ENCODE measurements at regions not wholly inside any gene's neighbourhood (a gene's known extent, or its start where the extent isn't known, plus 50 kb on each side); places are given as distances from the start of the nearest gene placed in this dataset.

DNA sequence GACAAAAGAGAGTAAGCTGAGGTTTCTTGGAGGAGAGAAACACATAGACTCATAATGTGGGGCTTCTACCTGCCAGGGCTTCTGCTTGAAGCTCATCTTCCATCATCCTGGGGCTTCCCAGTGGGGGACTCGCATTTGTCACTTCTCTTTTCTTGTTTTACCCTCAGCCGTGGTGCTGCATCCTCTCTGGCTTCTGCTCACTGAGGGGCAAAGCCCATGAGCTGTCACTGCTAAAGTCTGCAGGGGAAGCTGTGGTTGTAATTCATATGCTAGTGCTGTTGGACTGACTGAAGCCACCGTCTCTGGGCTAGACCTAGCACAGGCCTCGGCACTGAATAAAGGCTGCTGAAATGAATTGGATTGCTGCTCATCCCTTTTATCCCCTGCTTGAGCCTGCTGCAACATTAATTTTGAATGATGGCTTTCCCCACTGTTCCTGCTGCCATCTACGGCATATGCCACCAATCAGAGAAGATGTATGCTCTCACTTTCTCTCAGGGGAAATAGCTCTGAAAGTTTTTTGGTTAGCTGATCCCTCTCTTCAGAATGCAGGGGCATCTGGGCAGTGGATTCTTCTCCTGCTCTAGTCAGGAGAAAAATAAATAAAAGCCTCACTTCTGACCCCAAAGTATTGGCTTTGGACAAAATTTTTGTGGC, 568.4 kb upstream of the MAP3K7 start:
- peak; percentile 35 for DNase-seq
- TF ChIP-seq, protein P1, sequence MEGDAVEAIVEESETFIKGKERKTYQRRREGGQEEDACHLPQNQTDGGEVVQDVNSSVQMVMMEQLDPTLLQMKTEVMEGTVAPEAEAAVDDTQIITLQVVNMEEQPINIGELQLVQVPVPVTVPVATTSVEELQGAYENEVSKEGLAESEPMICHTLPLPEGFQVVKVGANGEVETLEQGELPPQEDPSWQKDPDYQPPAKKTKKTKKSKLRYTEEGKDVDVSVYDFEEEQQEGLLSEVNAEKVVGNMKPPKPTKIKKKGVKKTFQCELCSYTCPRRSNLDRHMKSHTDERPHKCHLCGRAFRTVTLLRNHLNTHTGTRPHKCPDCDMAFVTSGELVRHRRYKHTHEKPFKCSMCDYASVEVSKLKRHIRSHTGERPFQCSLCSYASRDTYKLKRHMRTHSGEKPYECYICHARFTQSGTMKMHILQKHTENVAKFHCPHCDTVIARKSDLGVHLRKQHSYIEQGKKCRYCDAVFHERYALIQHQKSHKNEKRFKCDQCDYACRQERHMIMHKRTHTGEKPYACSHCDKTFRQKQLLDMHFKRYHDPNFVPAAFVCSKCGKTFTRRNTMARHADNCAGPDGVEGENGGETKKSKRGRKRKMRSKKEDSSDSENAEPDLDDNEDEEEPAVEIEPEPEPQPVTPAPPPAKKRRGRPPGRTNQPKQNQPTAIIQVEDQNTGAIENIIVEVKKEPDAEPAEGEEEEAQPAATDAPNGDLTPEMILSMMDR (conservative IDR thresholded peaks at IDR 0.05) = no peak
- no peak overlapping the region for H3K27ac ChIP-seq (ENCODE audit: insufficient read length, low read depth, low read length)
- H3K18ac ChIP-seq (ENCODE audit: insufficient read length, low read depth, low read length) = no peak overlapping the region
- Mint-ChIP-seq H3K36me3 (ENCODE audit: insufficient read depth in 1 of 3, low read depth in 3 of 3) (no peaks in the 10 kb centered on the region), H3K27ac (peak overlapping the region in 1 of 3 experiments; percentile 41; a peak in 1 of 7 replicates), H3K9me3 (no peaks in the 10 kb centered on the region), H3K4me3 (no peak overlapping the region), H3K27me3 (ENCODE audit: low read depth) (no peaks in the 10 kb centered on the region), H3K4me1 (peaks cover 18 to 27% of the 10 kb centered on the region in 2 experiments)
- no peaks in the 10 kb centered on the region for H3K23me2 ChIP-seq (ENCODE audit: insufficient read length, low read depth, low read length, poor library complexity, severe bottlenecking)
- H3K27me3 ChIP-seq (ENCODE audit: insufficient read depth, low read length) = no peaks in the 10 kb centered on the region
- no peaks in the 10 kb centered on the region for H4K20me1 ChIP-seq (ENCODE audit: control insufficient read depth, insufficient read depth, insufficient read length)
- H3K9me3 ChIP-seq (ENCODE audit: control insufficient read depth, low read depth, low read length) = no peaks in the 10 kb centered on the region
- H2AK5ac ChIP-seq (ENCODE audit: insufficient read length, low read length) = no peak overlapping the region
- H3K14ac ChIP-seq (ENCODE audit: insufficient read depth, low read length) = no peak overlapping the region
- H2BK12ac ChIP-seq (ENCODE audit: insufficient read length, low read depth, low read length) = no peak overlapping the region
- H3K4me2 ChIP-seq (ENCODE audit: insufficient read depth, insufficient read length, low read length) = no peak overlapping the region
- H3K23ac ChIP-seq (ENCODE audit: insufficient read length, low read depth, low read length) = no peak overlapping the region
- H4K91ac ChIP-seq (ENCODE audit: insufficient read length, low read depth, low read length) = no peak overlapping the region
- no peak overlapping the region for H3K9ac ChIP-seq (ENCODE audit: extremely low read depth, insufficient read length, low read length)
- no peak overlapping the region for H3T11ph ChIP-seq (ENCODE audit: low read length)
- H3K79me2 ChIP-seq (ENCODE audit: insufficient read depth, low read length) = no peaks in the 10 kb centered on the region
- H2BK120ac ChIP-seq (ENCODE audit: low read depth, low read length, poor library complexity, severe bottlenecking) = no peak overlapping the region
- H3K4ac ChIP-seq (ENCODE audit: low read depth, low read length) = no peak overlapping the region
- H2BK20ac ChIP-seq (ENCODE audit: low read depth, low read length, poor library complexity, severe bottlenecking) = no peak overlapping the region
- H4K5ac ChIP-seq (ENCODE audit: insufficient read length, low read depth, low read length) = no peak overlapping the region
- no peak overlapping the region for H2BK5ac ChIP-seq (ENCODE audit: insufficient read length, low read length)
- no CpG with 5 or more reads among the region's 5 CpGs for WGBS (ENCODE audit: extremely low coverage, insufficient read length, low lambda C conversion rate)
- H3K79me1 ChIP-seq (ENCODE audit: insufficient read depth, low read depth, low read length, poor library complexity, severe bottlenecking) = no peaks in the 10 kb centered on the region
- no peak overlapping the region for H4K8ac ChIP-seq (replicated peaks; ENCODE audit: insufficient read length, low read depth, low read length)
- H2AFZ ChIP-seq (ENCODE audit: low read length) = no peak overlapping the region
- no peak overlapping the region for H3K56ac ChIP-seq (ENCODE audit: insufficient read length, low read depth, low read length)
- no peak overlapping the region for H2BK15ac ChIP-seq (ENCODE audit: low read depth, low read length)
- H3K4me1 ChIP-seq (ENCODE audit: insufficient read depth, low read length) = no peaks in the 10 kb centered on the region; the same call in 1 of the 2 replicates

All from H9 (cell line).